Prostate gland (tissue), 2 donors: ENCODE measurements at regions not wholly inside any gene's neighbourhood (a gene's known extent, or its start where the extent isn't known, plus 50 kb on each side); places are given as distances from the start of the nearest gene placed in this dataset.
"Not testable (repeated sequence)": the region's sequence is repeated elsewhere in the genome, so short reads cannot be mapped to it uniquely, and the experiment has no call there.

Experiments used
- DNase-seq: peaks from one replicate; pipeline ENCODE4 v3.0.0-alpha.2; 2019; ENCODE audit warnings: low spot score
- H3K27ac ChIP-seq, 2 donors: fragments of 200-600 bp; sonication (generic); 2 replicates each; pipeline ENCODE4 v1.5.1; 2017 to 2019
- H3K27me3 ChIP-seq: fragments of 200-600 bp; sonication (generic); replicated peaks from 2 replicates; pipeline ENCODE4 v1.5.1; 2019; ENCODE audit not compliant: insufficient read depth
- H3K36me3 ChIP-seq, 2 donors: fragments of 200-600 bp; sonication (generic); 1 replicate in 1 of 2; 2 replicates in 1 of 2; pipeline versions ENCODE4 v1.5.1 to v1.8.1; 2017 to 2019
- H3K4me1 ChIP-seq: fragments of 200-600 bp; sonication (generic); replicated peaks from 2 replicates; pipeline ENCODE4 v1.5.1; 2019
- H3K4me3 ChIP-seq, 2 donors: fragments of 200-600 bp; sonication (generic); 2 replicates each; pipeline ENCODE4 v1.5.1; 2017 to 2019
- H3K9me3 ChIP-seq: fragments of 200-600 bp; sonication (generic); 2 replicates; pipeline ENCODE4 v1.5.1; 2017
- POLR2A ChIP-seq: fragments of 450-650 bp; IDR thresholded peaks from one replicate; pipeline ENCODE4 v1.6.1; 2016; ENCODE audit warnings: antibody characterized with exemption, mild to moderate bottlenecking
- POLR2AphosphoS5 ChIP-seq: sonication (generic); formaldehyde crosslinking; IDR thresholded peaks from one replicate; pipeline ENCODE4 v1.6.1; 2017; ENCODE audit warnings: antibody characterized with exemption
- WGBS: methylation state at CpG from one replicate; pipeline ENCODE4 v1.1.5; 2018; 5-methylcytosine and 5-hydroxymethylcytosine counted together
- intact Hi-C: fragments of 100-400 bp; cut with DNase I; formaldehyde crosslinking; loops from one replicate; pipeline ENCODE4 v1.14.2; 2022
- TF ChIP-seq, protein P1 (sequence below), 4 experiments: fragments of 200-600 bp in 2 of 4; fragments of 450-650 bp in 2 of 4; sonication (generic) in 2 of 4; IDR thresholded peaks; 1 replicate in 3 of 4; 2 replicates in 1 of 4; pipeline ENCODE4 v1.5.1; 2016 to 2019; ENCODE audit warnings: antibody characterized with exemption in 4 of 4, mild to moderate bottlenecking in 2 of 4, moderate library complexity in 2 of 4

- no peak overlapping the region for H3K4me3 ChIP-seq
- no peaks in the 10 kb centered on the region for H3K9me3 ChIP-seq
- H3K4me1 ChIP-seq, result no peaks in the 10 kb centered on the region
- no peak overlapping the region for H3K27ac ChIP-seq
- H3K27me3 ChIP-seq, result no peaks in the 10 kb centered on the region
- WGBS, result 89% methylated on average over 3 of the region's 3 CpGs
- no peak for TF ChIP-seq POLR2AphosphoS5
- no peak for TF ChIP-seq POLR2A
- TF ChIP-seq, protein P1, sequence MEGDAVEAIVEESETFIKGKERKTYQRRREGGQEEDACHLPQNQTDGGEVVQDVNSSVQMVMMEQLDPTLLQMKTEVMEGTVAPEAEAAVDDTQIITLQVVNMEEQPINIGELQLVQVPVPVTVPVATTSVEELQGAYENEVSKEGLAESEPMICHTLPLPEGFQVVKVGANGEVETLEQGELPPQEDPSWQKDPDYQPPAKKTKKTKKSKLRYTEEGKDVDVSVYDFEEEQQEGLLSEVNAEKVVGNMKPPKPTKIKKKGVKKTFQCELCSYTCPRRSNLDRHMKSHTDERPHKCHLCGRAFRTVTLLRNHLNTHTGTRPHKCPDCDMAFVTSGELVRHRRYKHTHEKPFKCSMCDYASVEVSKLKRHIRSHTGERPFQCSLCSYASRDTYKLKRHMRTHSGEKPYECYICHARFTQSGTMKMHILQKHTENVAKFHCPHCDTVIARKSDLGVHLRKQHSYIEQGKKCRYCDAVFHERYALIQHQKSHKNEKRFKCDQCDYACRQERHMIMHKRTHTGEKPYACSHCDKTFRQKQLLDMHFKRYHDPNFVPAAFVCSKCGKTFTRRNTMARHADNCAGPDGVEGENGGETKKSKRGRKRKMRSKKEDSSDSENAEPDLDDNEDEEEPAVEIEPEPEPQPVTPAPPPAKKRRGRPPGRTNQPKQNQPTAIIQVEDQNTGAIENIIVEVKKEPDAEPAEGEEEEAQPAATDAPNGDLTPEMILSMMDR (IDR thresholded peaks at IDR 0.05), result no peak
- intact Hi-C loops, result no loop called here
- no peak for DNase-seq
- no peaks in the 10 kb centered on the region for H3K36me3 ChIP-seq
Observed at GRCh38 chr2:224155371-224155770, 116.3 kb upstream of the SERPINE2 start.

- DNase-seq, result no peak
- TF ChIP-seq POLR2A (no peak), POLR2AphosphoS5 (no peak)
- TF ChIP-seq, protein P1 (IDR thresholded peaks at IDR 0.05), result no peak
- Histone ChIP-seq H3K27ac (no peak overlapping the region), H3K27me3 (no peaks in the 10 kb centered on the region), H3K9me3 (no peaks in the 10 kb centered on the region), H3K36me3 (no peaks in the 10 kb centered on the region), H3K4me1 (no peaks in the 10 kb centered on the region), H3K4me3 (no peak overlapping the region)
- intact Hi-C loops, result no loop called here
- 97% methylated on average over 9 of the region's 9 CpGs for WGBS
Observed at GRCh38 chr2:224151680-224152310, 112.7 kb upstream of the SERPINE2 start.

DNA sequence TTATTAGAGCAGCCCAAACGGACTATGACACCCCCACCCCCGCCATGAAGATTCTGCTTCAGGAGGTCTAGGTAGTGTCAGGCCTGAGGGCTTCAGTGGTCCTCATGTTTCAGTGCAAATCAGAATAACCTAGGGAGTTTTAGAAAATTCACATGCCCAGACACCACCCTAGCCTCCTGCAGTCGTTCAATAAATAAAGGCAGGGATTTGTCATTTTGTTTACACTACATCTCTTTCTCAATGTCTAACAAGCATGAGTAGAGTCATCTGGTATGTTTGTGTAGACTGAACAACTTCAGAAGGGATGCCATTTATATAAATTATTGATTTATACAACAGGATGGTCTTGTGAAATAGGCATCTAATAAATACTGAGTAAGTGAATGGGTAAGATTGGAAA lies 112.1 kb upstream of the SERPINE2 start:
- WGBS, result 56% methylated on average over 3 of the region's 3 CpGs
- no peaks in the 10 kb centered on the region for H3K27me3 ChIP-seq
- TF ChIP-seq POLR2AphosphoS5, result no peak
- TF ChIP-seq, protein P1 (IDR thresholded peaks at IDR 0.05), result no peak
- TF ChIP-seq POLR2A, result no peak
- no peaks in the 10 kb centered on the region for H3K36me3 ChIP-seq
- intact Hi-C loops, result no loop called here
- DNase-seq, result no peak
- no peaks in the 10 kb centered on the region for H3K9me3 ChIP-seq
- no peak overlapping the region for H3K27ac ChIP-seq
- H3K4me3 ChIP-seq, result no peak overlapping the region
- no peaks in the 10 kb centered on the region for H3K4me1 ChIP-seq

GRCh38 chr2:224148058-224148457 lies 109.0 kb upstream of the SERPINE2 start:
- H3K27me3 ChIP-seq, DNase-seq, H3K4me3 ChIP-seq, intact Hi-C loops, H3K9me3 ChIP-seq, H3K27ac ChIP-seq, H3K4me1 ChIP-seq, H3K36me3 ChIP-seq: not testable (repeated sequence)
- WGBS, result 91% methylated on average over 5 of the region's 5 CpGs

- Histone ChIP-seq H3K27ac (no peak overlapping the region), H3K4me1 (no peaks in the 10 kb centered on the region), H3K4me3 (no peak overlapping the region), H3K27me3 (no peaks in the 10 kb centered on the region), H3K9me3 (no peaks in the 10 kb centered on the region), H3K36me3 (no peaks in the 10 kb centered on the region)
- intact Hi-C loops, result no loop called here
- WGBS, result 95% methylated on average over 4 of the region's 4 CpGs
- DNase-seq, result no peak
- TF ChIP-seq, protein P1 (IDR thresholded peaks at IDR 0.05), result no peak
Observed at GRCh38 chr2:224147174-224147573, 108.1 kb upstream of the SERPINE2 start.
